CD4-positive, alpha-beta T cell treated with Interferon alpha-2 for 1 hour (primary cell): ENCODE measurements at regions not wholly inside any gene's neighbourhood (a gene's known extent, or its start where the extent isn't known, plus 50 kb on each side); places are given as distances from the start of the nearest gene placed in this dataset.

Experiments
- DNase-seq, 2 donors: peaks; one replicate each; pipeline ENCODE4 v3.0.0-alpha.2; 2020 to 2022

- DNase-seq = no peak
Measured at GRCh38 chr14:43956741-43957140, 550.3 kb downstream of the FSCB start.

- no peak for DNase-seq
Measured at GRCh38 chr14:43949400-43949799, 557.7 kb downstream of the FSCB start.

GRCh38 chr14:43939836-43940235, 567.2 kb downstream of the FSCB start:
- no peak for DNase-seq

GRCh38 chr14:43938588-43939281, 568.3 kb downstream of the FSCB start:
- no peak for DNase-seq

GRCh38 chr14:43937001-43937400, 570.1 kb downstream of the FSCB start:
- DNase-seq = no peak

- DNase-seq = no peak
Measured at GRCh38 chr14:43934102-43934501, 573.0 kb downstream of the FSCB start.

- no peak for DNase-seq
Measured at GRCh38 chr14:43914041-43914693, 592.9 kb downstream of the FSCB start.

GRCh38 chr14:43903209-43903608, 603.9 kb downstream of the FSCB start:
- no peak for DNase-seq

- DNase-seq = no peak
Measured at GRCh38 chr14:43901911-43902673, 605.0 kb downstream of the FSCB start.

- no peak for DNase-seq
Measured at GRCh38 chr14:43900173-43900655, 606.9 kb downstream of the FSCB start.

GRCh38 chr14:43898687-43899086, 608.4 kb downstream of the FSCB start:
- no peak for DNase-seq

GRCh38 chr14:43896044-43896443, 611.0 kb downstream of the FSCB start:
- no peak for DNase-seq

GRCh38 chr14:43894534-43894933, 612.5 kb downstream of the FSCB start:
- no peak for DNase-seq

GRCh38 chr14:43887523-43887922, 619.6 kb downstream of the FSCB start:
- DNase-seq = no peak

GRCh38 chr14:43877351-43877960, 629.6 kb downstream of the FSCB start:
- no peak for DNase-seq

GRCh38 chr14:43872752-43873655, 634.1 kb downstream of the FSCB start:
- DNase-seq = no peak

GRCh38 chr14:43872222-43872621, 634.9 kb downstream of the FSCB start:
- DNase-seq = no peak

GRCh38 chr14:43858981-43859380, 648.1 kb downstream of the FSCB start:
- DNase-seq = no peak

GRCh38 chr14:43855556-43855955, 651.5 kb downstream of the FSCB start:
- DNase-seq = no peak

- no peak for DNase-seq
Measured at GRCh38 chr14:43853541-43853940, 653.5 kb downstream of the FSCB start.

GRCh38 chr14:43803076-43803689, 703.9 kb downstream of the FSCB start:
- DNase-seq = no peak
